GM12891 (cell line): ENCODE measurements at regions not wholly inside any gene's neighbourhood (a gene's known extent, or its start where the extent isn't known, plus 50 kb on each side); places are given as distances from the start of the nearest gene placed in this dataset.

Source experiments
- PAX5 ChIP-seq: IDR thresholded peaks from 2 replicates; pipeline ENCODE4 v1.6.1; 2011; ENCODE audit warnings: low read length, moderate library complexity, mild to moderate bottlenecking; ENCODE audit not compliant: insufficient read depth, severe bottlenecking
- POLR2A ChIP-seq: IDR thresholded peaks from 2 replicates; pipeline ENCODE4 v1.6.1; 2011; ENCODE audit warnings: low read depth, low read length, control low read depth
- POLR2AphosphoS5 ChIP-seq: IDR thresholded peaks from 2 replicates; pipeline ENCODE4 v1.6.1; 2011; ENCODE audit warnings: low read depth, low read length, control low read depth
- POU2F2 ChIP-seq: IDR thresholded peaks from 2 replicates; pipeline ENCODE4 v1.6.1; 2011; ENCODE audit warnings: low read depth, mild to moderate bottlenecking, control low read depth, low read length, moderate library complexity
- TAF1 ChIP-seq: IDR thresholded peaks from 2 replicates; pipeline ENCODE4 v1.6.1; 2011; ENCODE audit warnings: low read depth, low read length, control low read depth

DNA sequence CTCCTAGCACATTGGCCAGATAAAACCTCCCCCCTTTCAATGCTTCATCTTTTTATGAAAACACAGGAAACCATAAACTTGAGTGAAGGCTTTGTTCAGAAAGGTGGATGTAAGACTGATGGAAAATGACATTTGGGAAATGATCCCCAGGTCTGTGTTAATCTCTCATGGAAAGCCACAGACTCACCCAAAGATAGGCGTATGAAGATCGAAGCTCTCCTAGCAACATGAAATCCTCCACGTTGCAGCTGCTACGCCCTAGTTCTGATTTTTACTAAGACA lies 63.4 kb upstream of the PTGR2 start:
- TF ChIP-seq POLR2AphosphoS5 (no peak), POLR2A (no peak), TAF1 (no peak), POU2F2 (no peak), PAX5 (no peak)
